SK-N-MC (cell line): ENCODE measurements at regions not wholly inside any gene's neighbourhood (a gene's known extent, or its start where the extent isn't known, plus 50 kb on each side); places are given as distances from the start of the nearest gene placed in this dataset.

ENCODE experiments used
- EZH2 ChIP-seq: fragments of 200-600 bp; sonication (generic); IDR thresholded peaks from one replicate; pipeline ENCODE4 v1.6.1; 2017; ENCODE audit warnings: antibody characterized with exemption
- FOXP2 ChIP-seq: optimal IDR thresholded peaks from 2 replicates; pipeline ENCODE3; 2011; ENCODE audit warnings: mild to moderate bottlenecking, moderate library complexity; ENCODE audit not compliant: insufficient read depth; ENCODE audit errors: extremely low read length, control extremely low read depth

DNA sequence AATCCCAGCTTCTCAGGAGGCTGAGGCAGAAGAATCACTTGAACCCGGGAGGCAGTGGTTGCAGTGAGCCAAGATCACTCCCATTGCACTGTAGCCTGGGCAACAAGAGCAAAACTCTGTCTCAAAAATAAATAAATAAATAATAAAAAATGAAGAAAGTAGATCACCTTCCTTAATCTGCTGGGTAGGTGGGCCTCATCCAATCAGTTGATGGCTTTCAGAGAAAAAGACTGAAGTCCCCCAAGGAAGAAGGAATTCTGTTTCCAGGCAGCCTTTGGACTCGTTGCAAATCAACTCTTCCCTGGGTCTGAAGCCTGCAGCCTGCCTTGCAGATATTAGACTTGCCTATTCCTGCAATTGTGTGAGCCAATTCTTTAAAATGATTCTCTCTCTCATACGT lies 136.5 kb downstream of the TFCP2L1 start:
- TF ChIP-seq EZH2: no peak
- TF ChIP-seq FOXP2: no peak
